ENCODE measurements at regions not wholly inside any gene's neighbourhood (a gene's known extent, or its start where the extent isn't known, plus 50 kb on each side); places are given as distances from the start of the nearest gene placed in this dataset.

- no peak for TF ChIP-seq POLR2AphosphoS5 (IDR thresholded peaks at IDR 0.05; ENCODE audit: low read depth, low read length)
- TF ChIP-seq TAF1 (IDR thresholded peaks at IDR 0.05; ENCODE audit: borderline replicate concordance, low read depth, low read length), result no peak
- TF ChIP-seq POLR2A (IDR thresholded peaks at IDR 0.05; ENCODE audit: low read depth, low read length), result no peak
Observed at GRCh38 chrX:40893251-40893910, 158.0 kb upstream of the MED14 start.

Measured in GM12892 (cell line).